CMK (cell line): ENCODE measurements at regions not wholly inside any gene's neighbourhood (a gene's known extent, or its start where the extent isn't known, plus 50 kb on each side); places are given as distances from the start of the nearest gene placed in this dataset.
A peak's percentile ranks its signal among the peaks of the same experiment; 100 is the strongest.
"Not testable (repeated sequence)": the region's sequence is repeated elsewhere in the genome, so short reads cannot be mapped to it uniquely, and the experiment has no call there.

ENCODE experiments used
- DNase-seq: peaks from one replicate; pipeline ENCODE4 v3.0.0-alpha.2; 2010; ENCODE audit warnings: low read depth

- no peak for DNase-seq
Observed at GRCh38 chr12:3420693-3421092, 70.3 kb upstream of the PRMT8 start.

GRCh38 chr12:3421191-3421978 lies 69.6 kb upstream of the PRMT8 start:
- DNase-seq: no peak

- not testable (repeated sequence) for DNase-seq
Observed at GRCh38 chr12:3424796-3425195, 66.2 kb upstream of the PRMT8 start.

GRCh38 chr12:3427956-3428355 lies 63.0 kb upstream of the PRMT8 start:
- DNase-seq: no peak

- DNase-seq: no peak
Observed at GRCh38 chr12:3428631-3429030, 62.4 kb upstream of the PRMT8 start.

GRCh38 chr12:3429523-3429922 lies 61.5 kb upstream of the PRMT8 start:
- not testable (repeated sequence) for DNase-seq

- DNase-seq: no peak
Observed at GRCh38 chr12:3431686-3432085, 59.3 kb upstream of the PRMT8 start.

GRCh38 chr12:3432176-3432742 lies 58.7 kb upstream of the PRMT8 start:
- peak; percentile 26 for DNase-seq

- DNase-seq: no peak
Observed at GRCh38 chr12:3432868-3433267, 58.1 kb upstream of the PRMT8 start.

GRCh38 chr12:3436461-3437065 lies 54.4 kb upstream of the PRMT8 start:
- no peak for DNase-seq

- no peak for DNase-seq
Observed at GRCh38 chr12:3437986-3438385, 53.0 kb upstream of the PRMT8 start.

- no peak for DNase-seq
Observed at GRCh38 chr12:3438401-3438800, 52.6 kb upstream of the PRMT8 start.
